ENCODE measurements at regions not wholly inside any gene's neighbourhood (a gene's known extent, or its start where the extent isn't known, plus 50 kb on each side); places are given as distances from the start of the nearest gene placed in this dataset.

- DNase-seq (ENCODE audit: low spot score), result no peak
- TF ChIP-seq CTCF (IDR thresholded peaks at IDR 0.05; ENCODE audit: extremely low read depth, insufficient read depth, missing control alignments), result no peak
- in situ Hi-C loops (cut with MboI; ENCODE audit: low pct_unique_long_range_greater_than_20kb, low sequenced_read_pairs, unreplicated experiment), result no loop called here
These were observed 222.2 kb upstream of the GPR26 start for GRCh38 chr10:123443924-123444323.

- TF ChIP-seq CTCF (IDR thresholded peaks at IDR 0.05; ENCODE audit: extremely low read depth, insufficient read depth, missing control alignments), result no peak
- peak; percentile 19 for DNase-seq (ENCODE audit: low spot score)
- in situ Hi-C loops (cut with MboI; ENCODE audit: low pct_unique_long_range_greater_than_20kb, low sequenced_read_pairs, unreplicated experiment), result no loop called here
These were observed 220.8 kb upstream of the GPR26 start for GRCh38 chr10:123445261-123445775.

- in situ Hi-C loops (cut with MboI; ENCODE audit: low pct_unique_long_range_greater_than_20kb, low sequenced_read_pairs, unreplicated experiment), result no loop called here
- no peak for TF ChIP-seq CTCF (IDR thresholded peaks at IDR 0.05; ENCODE audit: extremely low read depth, insufficient read depth, missing control alignments)
- no peak for DNase-seq (ENCODE audit: low spot score)
These were observed 219.6 kb upstream of the GPR26 start for GRCh38 chr10:123446449-123447156.

- DNase-seq (ENCODE audit: low spot score), result no peak
- in situ Hi-C loops (cut with MboI; ENCODE audit: low pct_unique_long_range_greater_than_20kb, low sequenced_read_pairs, unreplicated experiment), result no loop called here
- no peak for TF ChIP-seq CTCF (IDR thresholded peaks at IDR 0.05; ENCODE audit: extremely low read depth, insufficient read depth, missing control alignments)
These were observed 216.8 kb upstream of the GPR26 start for GRCh38 chr10:123449234-123449962.

- no peak for DNase-seq (ENCODE audit: low spot score)
- no peak for TF ChIP-seq CTCF (IDR thresholded peaks at IDR 0.05; ENCODE audit: extremely low read depth, insufficient read depth, missing control alignments)
- in situ Hi-C loops (cut with MboI; ENCODE audit: low pct_unique_long_range_greater_than_20kb, low sequenced_read_pairs, unreplicated experiment), result no loop called here
These were observed 215.1 kb upstream of the GPR26 start for GRCh38 chr10:123450956-123451605.

- in situ Hi-C loops (cut with MboI; ENCODE audit: low pct_unique_long_range_greater_than_20kb, low sequenced_read_pairs, unreplicated experiment), result no loop called here
- no peak for DNase-seq (ENCODE audit: low spot score)
- TF ChIP-seq CTCF (IDR thresholded peaks at IDR 0.05; ENCODE audit: extremely low read depth, insufficient read depth, missing control alignments), result no peak
These were observed 214.4 kb upstream of the GPR26 start for GRCh38 chr10:123451618-123452245.
